H1 (cell line): ENCODE measurements at regions not wholly inside any gene's neighbourhood (a gene's known extent, or its start where the extent isn't known, plus 50 kb on each side); places are given as distances from the start of the nearest gene placed in this dataset.

Experiments
- CTCF ChIA-PET: fragments of 300-600 bp; sonication (Branson Sonifier 250); formaldehyde crosslinking; loops from one replicate; lab custom pipeline; 2021; ENCODE audit not compliant: partially characterized antibody; lab: Charles Lee
- POLR2A ChIA-PET: fragments of 300-600 bp; sonication (Branson Sonifier 250); formaldehyde crosslinking; loops from one replicate; lab custom pipeline; 2021; ENCODE audit warnings: inconsistent platforms; ENCODE audit not compliant: partially characterized antibody; lab: Charles Lee
- DNase-seq, 2 experiments: peaks; one replicate each; pipeline versions ENCODE4 v3.0.0 to v3.0.0-alpha.2; 2010 to 2022; ENCODE audit warnings: low spot score in 2 of 2, low read depth in 1 of 2, mixed read lengths in 1 of 2
- FAIRE-seq: peaks from 2 replicates; lab custom pipeline; 2011; peaks lifted over from hg19 to GRCh38; lab: Jason Lieb, UNC
- H2AFZ ChIP-seq: 2 replicates; pipeline ENCODE4 v1.8.1; 2012; ENCODE audit warnings: low read length, inconsistent platforms
- H2AK5ac ChIP-seq: 2 replicates; pipeline ENCODE4 v1.6.1; 2013; ENCODE audit warnings: low read depth, low read length
- H2BK120ac ChIP-seq: replicated peaks from 2 replicates; pipeline ENCODE3; 2013; ENCODE audit warnings: low read depth, low read length, inconsistent platforms
- H2BK12ac ChIP-seq: 2 replicates; pipeline ENCODE4 v1.6.1; 2013; ENCODE audit warnings: low read depth, low read length
- H2BK15ac ChIP-seq: 2 replicates; pipeline ENCODE4 v1.6.1; 2013; ENCODE audit warnings: low read length
- H2BK20ac ChIP-seq: 2 replicates; pipeline ENCODE4 v1.6.1; 2013; ENCODE audit warnings: low read length
- H2BK5ac ChIP-seq: 2 replicates; pipeline ENCODE4 v1.6.1; 2013; ENCODE audit warnings: low read depth, low read length
- H3K14ac ChIP-seq: 2 replicates; pipeline ENCODE4 v1.6.1; 2013; ENCODE audit warnings: inconsistent platforms; ENCODE audit not compliant: insufficient read length
- H3K18ac ChIP-seq: 2 replicates; pipeline ENCODE4 v1.6.1; 2013; ENCODE audit warnings: low read length; ENCODE audit errors: extremely low read depth
- H3K23ac ChIP-seq: 2 replicates; pipeline ENCODE4 v1.6.1; 2013; ENCODE audit warnings: inconsistent platforms; ENCODE audit not compliant: insufficient read length
- H3K23me2 ChIP-seq: 2 replicates; pipeline ENCODE4 v1.6.1; 2013; ENCODE audit warnings: low read depth, low read length
- H3K27ac ChIP-seq: 2 replicates; pipeline ENCODE4 v1.6.1; 2011; ENCODE audit warnings: low read depth, low read length, inconsistent platforms
- H3K27me3 ChIP-seq, 4 experiments: replicated peaks in 1 of 4; 1 replicate in 1 of 4; 2 replicates in 3 of 4; pipeline versions ENCODE4 v1.6.1 to v1.8.1; 2011 to 2013; ENCODE audit warnings: low read length in 3 of 4, mild to moderate bottlenecking in 3 of 4, inconsistent platforms in 2 of 4, mixed read lengths in 2 of 4, moderate library complexity in 1 of 4; ENCODE audit not compliant: control insufficient read depth in 3 of 4, insufficient read depth in 3 of 4; ENCODE audit errors: extremely low read depth in 1 of 4
- H3K36me3 ChIP-seq, 4 experiments: 2 replicates each; pipeline versions ENCODE4 v1.6.1 to v1.8.1; 2011 to 2013; ENCODE audit warnings: mild to moderate bottlenecking in 4 of 4, low read length in 3 of 4, moderate library complexity in 2 of 4, control low read depth in 1 of 4, inconsistent platforms in 1 of 4; ENCODE audit not compliant: insufficient read depth in 4 of 4, control insufficient read depth in 2 of 4
- H3K4ac ChIP-seq: replicated peaks from 2 replicates; pipeline ENCODE3; 2013; ENCODE audit warnings: low read length, low read depth, mixed read lengths, inconsistent platforms; ENCODE audit not compliant: insufficient read length
- H3K4me1 ChIP-seq, 4 experiments: replicated peaks in 1 of 4; 1 replicate in 1 of 4; 2 replicates in 3 of 4; pipeline versions ENCODE4 v1.6.1 to v1.8.1; 2011 to 2013; ENCODE audit warnings: low read length in 3 of 4, inconsistent platforms in 2 of 4, mixed read lengths in 1 of 4; ENCODE audit not compliant: insufficient read depth in 4 of 4, control insufficient read depth in 3 of 4
- H3K4me2 ChIP-seq, 2 experiments: 2 replicates each; pipeline versions ENCODE4 v1.6.1 to v1.8.1; 2011 to 2013; ENCODE audit warnings: low read depth in 2 of 2, low read length in 2 of 2, control low read depth in 1 of 2, inconsistent platforms in 1 of 2, mild to moderate bottlenecking in 1 of 2; ENCODE audit not compliant: insufficient read depth in 1 of 2
- H3K4me3 ChIP-seq, 4 experiments: fragments of 200-600, 300-600 bp in 1 of 4; sonication (generic), shearing (Covaris generic), sonication (Bioruptor Twin) in 1 of 4; 2 replicates each; pipeline versions ENCODE4 v1.5.1 to v1.8.1; 2011 to 2016; ENCODE audit warnings: low read length in 4 of 4, low read depth in 3 of 4, control low read depth in 2 of 4, inconsistent platforms in 2 of 4, mild to moderate bottlenecking in 2 of 4, mixed read lengths in 1 of 4, moderate library complexity in 1 of 4; ENCODE audit not compliant: insufficient read depth in 2 of 4; ENCODE audit errors: extremely low read depth in 1 of 4
- H3K56ac ChIP-seq: replicated peaks from 2 replicates; pipeline ENCODE3; 2013; ENCODE audit warnings: low read depth, mild to moderate bottlenecking, mixed read lengths, low read length, inconsistent platforms; ENCODE audit not compliant: insufficient read length
- H3K79me1 ChIP-seq: 2 replicates; pipeline ENCODE4 v1.6.1; 2013; ENCODE audit warnings: low read depth, low read length, control low read depth
- H3K79me2 ChIP-seq, 2 experiments: 2 replicates each; pipeline versions ENCODE4 v1.6.1 to v1.8.1; 2012 to 2013; ENCODE audit warnings: low read length in 2 of 2, mild to moderate bottlenecking in 2 of 2, inconsistent platforms in 1 of 2; ENCODE audit not compliant: insufficient read depth in 2 of 2, control insufficient read depth in 1 of 2
- H3K9ac ChIP-seq, 4 experiments: replicated peaks in 1 of 4; 1 replicate in 1 of 4; 2 replicates in 3 of 4; pipeline versions ENCODE4 v1.6.1 to v1.8.1; 2011 to 2013; ENCODE audit warnings: low read depth in 3 of 4, low read length in 3 of 4, control low read depth in 2 of 4, mild to moderate bottlenecking in 2 of 4, moderate library complexity in 2 of 4, inconsistent platforms in 1 of 4; ENCODE audit errors: extremely low read depth in 1 of 4
- H3K9me3 ChIP-seq, 2 experiments: 2 replicates each; pipeline versions ENCODE4 v1.6.1 to v1.8.1; 2012 to 2013; ENCODE audit warnings: mild to moderate bottlenecking in 2 of 2, moderate library complexity in 2 of 2, control low read depth in 1 of 2, inconsistent platforms in 1 of 2, low read depth in 1 of 2, low read length in 1 of 2, mixed read lengths in 1 of 2; ENCODE audit not compliant: insufficient read depth in 2 of 2
- H4K20me1 ChIP-seq, 2 experiments: replicated peaks in 1 of 2; 2 replicates each; pipeline versions ENCODE3 to v1.8.1; 2011 to 2013; ENCODE audit warnings: inconsistent platforms in 2 of 2, low read length in 2 of 2, mild to moderate bottlenecking in 1 of 2; ENCODE audit not compliant: insufficient read depth in 2 of 2, control insufficient read depth in 1 of 2
- H4K5ac ChIP-seq: 2 replicates; pipeline ENCODE4 v1.6.1; 2013; ENCODE audit warnings: low read length, low read depth, mixed read lengths, inconsistent platforms; ENCODE audit not compliant: insufficient read length
- H4K8ac ChIP-seq: 2 replicates; pipeline ENCODE4 v1.8.0; 2013; ENCODE audit warnings: mild to moderate bottlenecking, moderate library complexity, low read length, inconsistent platforms; ENCODE audit not compliant: insufficient read depth; ENCODE audit errors: extremely low read depth
- H4K91ac ChIP-seq: replicated peaks from 2 replicates; pipeline ENCODE3; 2013; ENCODE audit warnings: low read length, mixed read lengths, inconsistent platforms; ENCODE audit not compliant: insufficient read length
- CEBPB ChIP-seq: IDR thresholded peaks from 2 replicates; pipeline ENCODE4 v1.6.1; 2012; ENCODE audit warnings: low read depth, low read length
- CHD1 ChIP-seq: IDR thresholded peaks from 2 replicates; pipeline ENCODE4 v1.6.1; 2012; ENCODE audit warnings: low read depth, low read length, improper control_type of control experiment
- SIRT6 ChIP-seq: IDR thresholded peaks from one replicate; pipeline ENCODE4 v1.7.1; 2012; ENCODE audit warnings: low read length, inconsistent platforms
- WGBS, 2 experiments: shearing (Covaris generic) in 1 of 2; methylation state at CpG; one replicate each; pipeline versions ENCODE4 v1.1.6 to v1.1.7; 2013 to 2015; ENCODE audit warnings: low lambda C conversion rate in 2 of 2, mixed read lengths in 2 of 2, inconsistent platforms in 1 of 2, low coverage in 1 of 2, missing lambda C conversion rate in 1 of 2; ENCODE audit not compliant: insufficient replicate concordance in 2 of 2, insufficient coverage in 1 of 2, insufficient read length in 1 of 2; ENCODE audit errors: extremely low coverage in 1 of 2, missing lambda C conversion rate in 1 of 2; 5-methylcytosine and 5-hydroxymethylcytosine counted together

DNA sequence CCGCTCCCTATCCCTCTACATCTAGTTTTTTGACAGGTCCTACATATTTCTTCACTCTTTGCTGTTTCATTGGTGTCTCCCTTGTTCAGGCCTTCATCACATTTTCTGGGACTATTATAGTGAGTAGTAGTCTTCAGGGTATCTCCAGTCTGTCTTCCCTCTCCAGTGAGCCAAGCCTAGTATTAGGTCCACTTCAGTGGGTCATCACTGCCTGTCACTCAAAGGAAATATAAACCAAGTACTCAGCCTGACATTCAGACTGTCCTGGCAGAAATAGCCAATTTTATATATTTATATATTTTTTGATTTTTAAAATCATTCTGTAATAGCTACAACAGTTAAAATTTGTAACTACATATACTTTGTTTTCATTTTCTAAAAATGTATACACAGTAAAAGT lies 137.8 kb downstream of the CYB561 start:
- H3K4me1 ChIP-seq = no peaks in the 10 kb centered on the region
- no peak overlapping the region for H2BK12ac ChIP-seq
- H4K8ac ChIP-seq = no peak overlapping the region
- no peaks in the 10 kb centered on the region for H3K23me2 ChIP-seq
- H3K36me3 ChIP-seq = no peaks in the 10 kb centered on the region
- no peaks in the 10 kb centered on the region for H4K20me1 ChIP-seq
- H4K5ac ChIP-seq = no peak overlapping the region
- H2BK5ac ChIP-seq = no peak overlapping the region
- no peak overlapping the region for H3K27ac ChIP-seq
- H2BK120ac ChIP-seq = no peak overlapping the region
- no peaks in the 10 kb centered on the region for H3K79me2 ChIP-seq
- H2BK15ac ChIP-seq = no peak overlapping the region
- FAIRE-seq (no peak), DNase-seq (no peak)
- no peak overlapping the region for H3K4me3 ChIP-seq
- CTCF ChIA-PET = no interaction called here
- 100% methylated on average over 1 of the region's 1 CpG; no CpG with 5 or more reads in 1 of the 2 experiments for WGBS, 2 experiments
- no peaks in the 10 kb centered on the region for H3K27me3 ChIP-seq
- no peak overlapping the region for H3K18ac ChIP-seq
- no peaks in the 10 kb centered on the region for H3K79me1 ChIP-seq
- H3K4ac ChIP-seq = no peak overlapping the region
- H4K91ac ChIP-seq = no peak overlapping the region
- H3K9me3 ChIP-seq = no peaks in the 10 kb centered on the region; a peak in 1 of 4 replicates
- H3K56ac ChIP-seq = no peak overlapping the region
- no peak overlapping the region for H2AK5ac ChIP-seq
- H3K23ac ChIP-seq = no peak overlapping the region
- no peak overlapping the region for H3K14ac ChIP-seq
- H3K9ac ChIP-seq = no peak overlapping the region
- H2BK20ac ChIP-seq = no peak overlapping the region
- no peak overlapping the region for H3K4me2 ChIP-seq
- no peak overlapping the region for H2AFZ ChIP-seq
- POLR2A ChIA-PET = interaction anchor here (0.8 kb wide), 1 partner anchor 9 kb away, joined by 3 read pairs; no protein-coding TSS in a partner anchor
- no peak for TF ChIP-seq CHD1
- no peak for TF ChIP-seq CEBPB
- no peak for TF ChIP-seq SIRT6
